CD14-positive monocyte (primary cell): ENCODE measurements at regions not wholly inside any gene's neighbourhood (a gene's known extent, or its start where the extent isn't known, plus 50 kb on each side); places are given as distances from the start of the nearest gene placed in this dataset.

Experiments
- DNase-seq, 3 donors: peaks; one replicate each; pipeline ENCODE4 v3.0.0-alpha.2; 2011 to 2022
- H2AFZ ChIP-seq: 2 replicates; pipeline ENCODE4 v1.6.0; 2012; ENCODE audit warnings: mild to moderate bottlenecking, low read depth, low read length, inconsistent platforms; ENCODE audit not compliant: insufficient read depth, poor library complexity, severe bottlenecking
- H3K27ac ChIP-seq, 2 donors: 1 replicate in 1 of 2; 2 replicates in 1 of 2; pipeline ENCODE4 v1.5.1; 2012 to 2013; ENCODE audit warnings: low read length in 2 of 2, control low read depth in 1 of 2, inconsistent platforms in 1 of 2, low read depth in 1 of 2, mild to moderate bottlenecking in 1 of 2
- H3K27me3 ChIP-seq, 2 donors: one replicate each; pipeline versions ENCODE4 v1.6.0 to v1.6.1; 2011 to 2013; ENCODE audit warnings: low read length in 2 of 2; ENCODE audit not compliant: control insufficient read depth in 2 of 2, insufficient read depth in 2 of 2
- H3K36me3 ChIP-seq, 2 donors: replicated peaks in 1 of 2; 1 replicate in 1 of 2; 2 replicates in 1 of 2; pipeline versions ENCODE4 v1.5.1 to v1.6.1; 2012 to 2013; ENCODE audit warnings: low read length in 2 of 2, control low read depth in 1 of 2, inconsistent platforms in 1 of 2, mild to moderate bottlenecking in 1 of 2; ENCODE audit not compliant: insufficient read depth in 2 of 2, control insufficient read depth in 1 of 2
- H3K4me1 ChIP-seq, 2 donors: 1 replicate in 1 of 2; 2 replicates in 1 of 2; pipeline versions ENCODE4 v1.5.1 to v1.6.1; 2012 to 2013; ENCODE audit warnings: low read length in 2 of 2, control low read depth in 1 of 2, inconsistent platforms in 1 of 2, mild to moderate bottlenecking in 1 of 2, moderate library complexity in 1 of 2; ENCODE audit not compliant: insufficient read depth in 2 of 2, control insufficient read depth in 1 of 2
- H3K4me2 ChIP-seq: replicated peaks from 2 replicates; pipeline ENCODE3; 2012; ENCODE audit warnings: low read length, moderate library complexity, mild to moderate bottlenecking; ENCODE audit not compliant: poor library complexity, severe bottlenecking; ENCODE audit errors: extremely low read depth
- H3K4me3 ChIP-seq, 3 experiments: fragments of 200-600 bp in 1 of 3; sonication (generic) in 1 of 3; replicated peaks in 1 of 3; 1 replicate in 2 of 3; 2 replicates in 1 of 3; pipeline ENCODE4 v1.5.1; 2011 to 2013; ENCODE audit warnings: low read length in 3 of 3, mild to moderate bottlenecking in 3 of 3, control low read depth in 2 of 3, low read depth in 2 of 3, inconsistent platforms in 1 of 3, moderate library complexity in 1 of 3
- H3K79me2 ChIP-seq: 2 replicates; pipeline ENCODE4 v1.6.0; 2012; ENCODE audit warnings: mild to moderate bottlenecking, control low read depth, inconsistent platforms, low read length, moderate library complexity; ENCODE audit not compliant: insufficient read depth
- H3K9ac ChIP-seq: 2 replicates; pipeline ENCODE4 v1.6.0; 2017; ENCODE audit warnings: low read length, mild to moderate bottlenecking; ENCODE audit not compliant: insufficient read depth, poor library complexity, severe bottlenecking
- H3K9me3 ChIP-seq, 2 donors: replicated peaks in 1 of 2; 1 replicate in 1 of 2; 2 replicates in 1 of 2; pipeline versions ENCODE4 v1.5.1 to v1.6.1; 2012 to 2013; ENCODE audit warnings: low read length in 2 of 2, control low read depth in 1 of 2; ENCODE audit not compliant: control insufficient read depth in 1 of 2, insufficient read depth in 1 of 2
- H4K20me1 ChIP-seq: 2 replicates; pipeline ENCODE4 v1.6.0; 2012; ENCODE audit warnings: mild to moderate bottlenecking, low read length, control low read depth, moderate library complexity; ENCODE audit not compliant: insufficient read depth
- H3K27ac Mint-ChIP-seq, 7 donors: one replicate each; pipeline ENCODE4 v1.8.0; 2020; ENCODE audit warnings: mild to moderate bottlenecking in 7 of 7, mixed read lengths in 7 of 7, moderate library complexity in 6 of 7, inconsistent platforms in 2 of 7
- H3K27me3 Mint-ChIP-seq, 3 donors: one replicate each; pipeline ENCODE4 v1.8.0; 2021 to 2022; ENCODE audit warnings: low read depth in 3 of 3, mild to moderate bottlenecking in 3 of 3, mixed read lengths in 3 of 3, moderate library complexity in 3 of 3, inconsistent platforms in 1 of 3
- H3K36me3 Mint-ChIP-seq, 2 donors: one replicate each; pipeline ENCODE4 v1.8.0; 2020; ENCODE audit warnings: mixed read lengths in 2 of 2, inconsistent platforms in 1 of 2, mild to moderate bottlenecking in 1 of 2
- H3K4me1 Mint-ChIP-seq: one replicate; pipeline ENCODE4 v1.8.0; 2020; ENCODE audit warnings: mild to moderate bottlenecking, mixed read lengths
- H3K4me3 Mint-ChIP-seq, 2 donors: one replicate each; pipeline ENCODE4 v1.8.0; 2020; ENCODE audit warnings: mild to moderate bottlenecking in 2 of 2, mixed read lengths in 2 of 2, moderate library complexity in 1 of 2
- H3K9me3 Mint-ChIP-seq, 7 donors: one replicate each; pipeline ENCODE4 v1.8.0; 2020 to 2022; ENCODE audit warnings: mixed read lengths in 7 of 7, mild to moderate bottlenecking in 6 of 7, moderate library complexity in 6 of 7, inconsistent platforms in 2 of 7
- WGBS: methylation state at CpG from one replicate; pipeline ENCODE4 v1.1.5; 2013; ENCODE audit warnings: missing lambda C conversion rate; ENCODE audit not compliant: insufficient coverage; 5-methylcytosine and 5-hydroxymethylcytosine counted together
- intact Hi-C, 2 donors: fragments of 100-400 bp; cut with micrococcal nuclease; formaldehyde crosslinking; loops; one replicate each; pipeline versions ENCODE4 v1.15.0 to v1.15.1; 2023
- TF ChIP-seq, protein P1 (sequence below): fragments of 200-600 bp; IDR thresholded peaks from one replicate; pipeline ENCODE4 v1.8.0; 2022; ENCODE audit warnings: antibody characterized with exemption, mild to moderate bottlenecking

DNA sequence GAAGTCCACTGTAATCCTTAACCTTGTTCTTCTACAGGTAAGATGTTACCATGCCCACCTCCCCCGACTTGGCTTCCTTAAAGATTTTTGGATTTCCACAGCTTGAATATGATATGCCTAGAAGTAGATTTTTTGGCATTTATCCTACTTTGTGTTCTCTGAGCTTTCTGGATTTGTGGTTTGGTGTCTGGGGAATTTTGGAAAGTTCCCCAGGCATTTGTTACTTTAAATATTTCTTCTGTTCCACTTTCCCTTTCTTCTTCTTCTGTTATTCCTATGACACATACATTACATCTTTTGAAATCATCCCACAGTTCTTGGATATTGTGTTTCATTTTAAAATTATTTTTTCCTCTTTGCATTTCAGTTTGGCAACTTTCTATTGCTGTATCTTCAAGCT lies 122.1 kb upstream of the TMEM108 start:
- H3K4me1 Mint-ChIP-seq = no peaks in the 10 kb centered on the region
- no peaks in the 10 kb centered on the region for H3K4me1 ChIP-seq
- no peak overlapping the region for H3K9ac ChIP-seq
- no peaks in the 10 kb centered on the region for H3K27me3 ChIP-seq
- H3K36me3 Mint-ChIP-seq = no peaks in the 10 kb centered on the region
- no peaks in the 10 kb centered on the region for H3K79me2 ChIP-seq
- H3K36me3 ChIP-seq = no peaks in the 10 kb centered on the region
- no peak overlapping the region for H2AFZ ChIP-seq
- intact Hi-C loops = no loop called here
- H3K4me3 ChIP-seq = no peak overlapping the region
- peaks cover 0 to 3% (median 1%) of the 10 kb centered on the region in 3 donors for H3K27me3 Mint-ChIP-seq
- H3K27ac ChIP-seq = no peak overlapping the region
- peaks cover 0 to 2% (median 0%) of the 10 kb centered on the region in 7 donors for H3K9me3 Mint-ChIP-seq
- TF ChIP-seq, protein P1, sequence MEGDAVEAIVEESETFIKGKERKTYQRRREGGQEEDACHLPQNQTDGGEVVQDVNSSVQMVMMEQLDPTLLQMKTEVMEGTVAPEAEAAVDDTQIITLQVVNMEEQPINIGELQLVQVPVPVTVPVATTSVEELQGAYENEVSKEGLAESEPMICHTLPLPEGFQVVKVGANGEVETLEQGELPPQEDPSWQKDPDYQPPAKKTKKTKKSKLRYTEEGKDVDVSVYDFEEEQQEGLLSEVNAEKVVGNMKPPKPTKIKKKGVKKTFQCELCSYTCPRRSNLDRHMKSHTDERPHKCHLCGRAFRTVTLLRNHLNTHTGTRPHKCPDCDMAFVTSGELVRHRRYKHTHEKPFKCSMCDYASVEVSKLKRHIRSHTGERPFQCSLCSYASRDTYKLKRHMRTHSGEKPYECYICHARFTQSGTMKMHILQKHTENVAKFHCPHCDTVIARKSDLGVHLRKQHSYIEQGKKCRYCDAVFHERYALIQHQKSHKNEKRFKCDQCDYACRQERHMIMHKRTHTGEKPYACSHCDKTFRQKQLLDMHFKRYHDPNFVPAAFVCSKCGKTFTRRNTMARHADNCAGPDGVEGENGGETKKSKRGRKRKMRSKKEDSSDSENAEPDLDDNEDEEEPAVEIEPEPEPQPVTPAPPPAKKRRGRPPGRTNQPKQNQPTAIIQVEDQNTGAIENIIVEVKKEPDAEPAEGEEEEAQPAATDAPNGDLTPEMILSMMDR = no peak
- WGBS = no CpG with 5 or more reads among the region's 1 CpG
- no peaks in the 10 kb centered on the region for H4K20me1 ChIP-seq
- H3K9me3 ChIP-seq = no peaks in the 10 kb centered on the region
- no peak overlapping the region for H3K27ac Mint-ChIP-seq
- DNase-seq = no peak
- H3K4me3 Mint-ChIP-seq = no peak overlapping the region
- no peak overlapping the region for H3K4me2 ChIP-seq

DNA sequence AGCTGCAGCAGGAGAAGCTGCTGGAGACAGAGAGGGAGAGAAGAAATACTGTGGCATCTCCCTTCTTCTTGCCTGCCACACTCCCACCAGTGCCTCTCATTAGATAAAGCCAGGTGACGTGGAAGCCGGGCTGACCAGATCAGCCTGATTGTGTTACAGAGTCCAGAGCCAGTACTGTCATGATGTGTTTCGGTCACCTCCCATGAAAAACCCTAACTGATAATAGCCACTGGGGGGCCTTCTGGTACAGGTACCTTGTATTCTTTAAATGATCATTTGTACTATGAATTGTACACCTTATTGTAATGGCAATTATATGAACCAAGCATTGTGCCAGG lies 125.8 kb upstream of the TMEM108 start:
- Histone ChIP-seq H3K36me3 (no peaks in the 10 kb centered on the region), H4K20me1 (no peaks in the 10 kb centered on the region), H3K27me3 (no peaks in the 10 kb centered on the region), H3K27ac (no peak overlapping the region), H2AFZ (no peak overlapping the region), H3K79me2 (no peaks in the 10 kb centered on the region), H3K4me2 (no peak overlapping the region), H3K9ac (no peak overlapping the region), H3K4me3 (no peak overlapping the region), H3K9me3 (peaks cover 0 to 3% of the 10 kb centered on the region in 2 donors), H3K4me1 (no peaks in the 10 kb centered on the region)
- DNase-seq = no peak
- Mint-ChIP-seq H3K27me3 (peaks cover 0 to 3% (median 0%) of the 10 kb centered on the region in 3 donors), H3K4me1 (no peaks in the 10 kb centered on the region), H3K9me3 (peaks cover 0 to 5% (median 2%) of the 10 kb centered on the region in 7 donors), H3K4me3 (no peak overlapping the region), H3K27ac (no peak overlapping the region), H3K36me3 (no peaks in the 10 kb centered on the region)
- intact Hi-C loops = no loop called here
- WGBS = 100% methylated on average over 2 of the region's 3 CpGs
- TF ChIP-seq, protein P1 = no peak
